BLaER1 treated with 17β-estradiol and CSF1 and Interleukin-3, amounts not matched to agents 10 nM and 100 nM (cell line): ENCODE measurements at regions not wholly inside any gene's neighbourhood (a gene's known extent, or its start where the extent isn't known, plus 50 kb on each side); places are given as distances from the start of the nearest gene placed in this dataset.

Experiments
- H3K27ac ChIP-seq, 11 experiments: shearing (Covaris generic); formaldehyde crosslinking; 2 replicates each; pipeline ENCODE4 v1.8.1; 2022
- H3K27me3 ChIP-seq, 11 experiments: shearing (Covaris generic); formaldehyde crosslinking; 2 replicates each; pipeline ENCODE4 v1.8.1; 2022
- H3K36me3 ChIP-seq, 11 experiments: shearing (Covaris generic); formaldehyde crosslinking; 2 replicates each; pipeline ENCODE4 v1.8.1; 2022
- H3K4me1 ChIP-seq, 10 experiments: shearing (Covaris generic); formaldehyde crosslinking; 2 replicates each; pipeline ENCODE4 v1.8.1; 2022
- H3K4me2 ChIP-seq, 11 experiments: shearing (Covaris generic); formaldehyde crosslinking; 2 replicates each; pipeline ENCODE4 v1.8.1; 2022
- H3K4me3 ChIP-seq, 10 experiments: shearing (Covaris generic); formaldehyde crosslinking; 2 replicates each; pipeline ENCODE4 v1.8.1; 2022
- H3K9ac ChIP-seq, 11 experiments: shearing (Covaris generic); formaldehyde crosslinking; 2 replicates each; pipeline ENCODE4 v1.8.1; 2022
- H3K9me3 ChIP-seq, 11 experiments: shearing (Covaris generic); formaldehyde crosslinking; replicated peaks in 1 of 11; 2 replicates each; pipeline ENCODE4 v1.8.1; 2022
- H4K20me1 ChIP-seq, 11 experiments: shearing (Covaris generic); formaldehyde crosslinking; 2 replicates each; pipeline ENCODE4 v1.8.1; 2022
- Cebpa-rat ChIP-seq, 11 experiments: shearing (Covaris generic); IDR thresholded peaks; 2 replicates each; pipeline ENCODE4 v1.8.1; 2022

GRCh38 chr6:924661-925060, 231.7 kb upstream of the EXOC2 start:
- Histone ChIP-seq H3K4me2 (no peak overlapping the region), H3K27ac (no peak overlapping the region), H3K4me1 (no peaks in the 10 kb centered on the region), H3K9me3 (peaks cover 45 to 56% (median 50%) of the 10 kb centered on the region in 11 experiments), H3K9ac (no peak overlapping the region), H3K27me3 (no peaks in the 10 kb centered on the region), H3K36me3 (peaks cover 0 to 10% (median 0%) of the 10 kb centered on the region in 11 experiments; a peak in 3 of 22 replicates), H3K4me3 (no peak overlapping the region), H4K20me1 (no peaks in the 10 kb centered on the region)
- TF ChIP-seq Cebpa-rat (IDR thresholded peaks at IDR 0.05): no peak

DNA sequence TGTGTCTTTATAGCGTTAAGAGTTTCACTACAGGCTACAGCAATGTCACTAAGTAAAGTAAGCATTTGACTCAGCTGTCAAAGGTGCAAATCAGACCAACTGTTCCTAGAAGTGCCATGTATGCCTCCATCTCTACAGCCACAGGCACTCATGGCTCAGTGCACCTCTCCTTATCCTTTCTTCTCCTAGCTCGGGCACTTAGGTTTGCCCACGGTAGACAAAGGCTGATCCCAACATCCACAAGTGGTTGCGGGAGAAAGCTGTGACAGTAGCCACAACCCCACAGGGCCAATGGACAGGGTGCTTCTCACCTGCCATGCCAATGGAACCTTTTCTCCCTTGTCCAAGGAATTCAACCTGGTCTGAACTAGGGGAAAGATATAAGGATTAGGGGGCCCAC, 228.5 kb upstream of the EXOC2 start:
- peaks cover 71 to 81% (median 78%) of the 10 kb centered on the region in 11 experiments for H3K9me3 ChIP-seq

GRCh38 chr6:920512-920911, 227.6 kb upstream of the EXOC2 start:
- Histone ChIP-seq H3K27me3 (no peaks in the 10 kb centered on the region), H3K4me3 (peak overlapping the region in 1 of 10 experiments; percentile 28; a peak in 1 of 20 replicates), H3K27ac (no peak overlapping the region), H3K4me2 (no peak overlapping the region), H3K36me3 (peaks cover 0 to 13% (median 0%) of the 10 kb centered on the region in 11 experiments; a peak in 3 of 22 replicates), H3K9me3 (peaks cover 71 to 87% (median 79%) of the 10 kb centered on the region in 11 experiments), H3K4me1 (no peaks in the 10 kb centered on the region), H4K20me1 (no peaks in the 10 kb centered on the region), H3K9ac (no peak overlapping the region)
- TF ChIP-seq Cebpa-rat (IDR thresholded peaks at IDR 0.05): no peak

More for the DNA sequence above, 228.5 kb upstream of the EXOC2 start:
- H3K27me3 ChIP-seq: no peaks in the 10 kb centered on the region
- no peak overlapping the region for H3K27ac ChIP-seq
- peaks cover 0 to 13% (median 0%) of the 10 kb centered on the region in 11 experiments; a peak in 3 of 22 replicates for H3K36me3 ChIP-seq
- TF ChIP-seq Cebpa-rat (IDR thresholded peaks at IDR 0.05): no peak
- H4K20me1 ChIP-seq: no peaks in the 10 kb centered on the region
- no peak overlapping the region for H3K9ac ChIP-seq
- no peak overlapping the region for H3K4me2 ChIP-seq
- H3K4me1 ChIP-seq: no peaks in the 10 kb centered on the region
- peak overlapping the region in 1 of 10 experiments; percentile 28; a peak in 2 of 20 replicates for H3K4me3 ChIP-seq

DNA sequence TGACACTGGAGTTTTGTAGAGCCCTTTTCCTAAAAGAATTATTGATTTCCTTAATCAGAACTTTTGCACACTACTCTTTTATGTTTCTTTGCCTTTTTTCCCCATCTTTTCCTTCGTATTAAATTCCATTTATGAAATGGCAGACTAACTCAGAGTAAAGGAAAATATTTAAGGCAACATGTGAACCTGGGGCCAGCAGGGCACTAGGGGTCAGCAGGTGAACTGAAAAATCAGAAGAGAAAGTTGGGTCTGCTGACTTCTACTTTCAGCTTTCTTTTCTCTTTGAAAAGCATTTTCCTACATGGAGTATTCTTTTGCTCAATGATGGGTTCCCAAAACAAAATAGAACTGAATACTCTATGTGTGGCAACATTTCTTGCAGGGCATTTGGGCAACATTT, 226.6 kb upstream of the EXOC2 start:
- no peak overlapping the region for H3K27ac ChIP-seq
- peaks cover 0 to 13% (median 0%) of the 10 kb centered on the region in 11 experiments; a peak in 3 of 22 replicates for H3K36me3 ChIP-seq
- TF ChIP-seq Cebpa-rat (IDR thresholded peaks at IDR 0.05): no peak
- H3K9me3 ChIP-seq: peaks cover 71 to 85% (median 78%) of the 10 kb centered on the region in 11 experiments
- no peaks in the 10 kb centered on the region for H3K27me3 ChIP-seq
- H3K4me2 ChIP-seq: no peak overlapping the region
- H4K20me1 ChIP-seq: no peaks in the 10 kb centered on the region
- H3K4me3 ChIP-seq: no peak overlapping the region
- no peaks in the 10 kb centered on the region for H3K4me1 ChIP-seq
- no peak overlapping the region for H3K9ac ChIP-seq

DNA sequence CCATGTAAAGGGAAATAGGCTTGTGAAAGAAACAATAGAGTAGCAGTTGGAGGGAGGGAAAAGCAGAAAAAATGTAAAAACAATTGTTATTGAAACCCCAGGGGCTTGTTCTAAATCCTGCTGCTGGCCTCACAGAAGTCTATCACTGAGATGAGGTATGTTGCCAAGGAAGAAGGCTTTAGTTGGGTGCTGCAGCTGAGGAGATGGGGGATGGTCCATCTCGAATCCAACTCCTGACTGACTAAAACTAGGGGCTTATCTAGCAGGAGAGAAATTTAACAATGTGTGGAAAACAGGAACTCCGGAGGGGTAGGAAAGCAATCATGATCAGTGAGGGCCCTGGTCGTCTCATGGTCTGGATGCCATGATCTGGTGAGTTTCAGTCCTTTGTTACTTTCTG, 225.0 kb upstream of the EXOC2 start:
- Histone ChIP-seq H3K27ac (no peak overlapping the region), H3K4me2 (no peak overlapping the region), H3K27me3 (no peaks in the 10 kb centered on the region), H3K9me3 (peaks cover 59 to 69% (median 64%) of the 10 kb centered on the region in 11 experiments), H3K36me3 (peaks cover 0 to 13% (median 0%) of the 10 kb centered on the region in 11 experiments; a peak in 3 of 22 replicates), H3K9ac (no peak overlapping the region), H4K20me1 (no peaks in the 10 kb centered on the region), H3K4me3 (no peak overlapping the region), H3K4me1 (peaks cover 0 to 3% (median 0%) of the 10 kb centered on the region in 10 experiments; a peak in 1 of 20 replicates)
- no peak for TF ChIP-seq Cebpa-rat (IDR thresholded peaks at IDR 0.05)

- Histone ChIP-seq H3K9me3 (peaks cover 52 to 63% (median 58%) of the 10 kb centered on the region in 11 experiments), H3K27ac (no peak overlapping the region), H3K4me2 (no peak overlapping the region), H4K20me1 (no peaks in the 10 kb centered on the region), H3K4me3 (no peak overlapping the region), H3K4me1 (peaks cover 0 to 8% (median 5%) of the 10 kb centered on the region in 10 experiments; a peak in 14 of 20 replicates), H3K36me3 (peaks cover 0 to 13% (median 0%) of the 10 kb centered on the region in 11 experiments; a peak in 3 of 22 replicates), H3K9ac (no peak overlapping the region), H3K27me3 (no peaks in the 10 kb centered on the region)
- no peak for TF ChIP-seq Cebpa-rat (IDR thresholded peaks at IDR 0.05)
Measured at GRCh38 chr6:917296-917695, 224.4 kb upstream of the EXOC2 start.

- Histone ChIP-seq H3K4me1 (peaks cover 0 to 20% (median 16%) of the 10 kb centered on the region in 10 experiments; a peak in 15 of 20 replicates), H4K20me1 (no peaks in the 10 kb centered on the region), H3K4me2 (no peak overlapping the region), H3K4me3 (no peak overlapping the region), H3K36me3 (peaks cover 0 to 13% (median 0%) of the 10 kb centered on the region in 11 experiments; a peak in 3 of 22 replicates), H3K27me3 (no peaks in the 10 kb centered on the region), H3K9me3 (peaks cover 40 to 51% (median 46%) of the 10 kb centered on the region in 11 experiments), H3K27ac (no peak overlapping the region), H3K9ac (no peak overlapping the region)
- TF ChIP-seq Cebpa-rat (IDR thresholded peaks at IDR 0.05): no peak
Measured at GRCh38 chr6:916131-916530, 223.2 kb upstream of the EXOC2 start.

- Histone ChIP-seq H3K36me3 (peaks cover 0 to 4% (median 0%) of the 10 kb centered on the region in 11 experiments; a peak in 1 of 22 replicates), H3K4me3 (no peak overlapping the region), H3K27ac (no peak overlapping the region), H3K4me1 (peaks cover 0 to 21% (median 17%) of the 10 kb centered on the region in 10 experiments; a peak in 15 of 20 replicates), H4K20me1 (no peaks in the 10 kb centered on the region), H3K27me3 (no peaks in the 10 kb centered on the region), H3K9me3 (peaks cover 11 to 21% (median 16%) of the 10 kb centered on the region in 11 experiments), H3K4me2 (peak overlapping the region in 8 of 11 experiments; percentile 47 to 82 (median 72); a peak in 12 of 22 replicates), H3K9ac (no peak overlapping the region)
- TF ChIP-seq Cebpa-rat (IDR thresholded peaks at IDR 0.05): no peak
Measured at GRCh38 chr6:912871-913835, 220.2 kb upstream of the EXOC2 start.

DNA sequence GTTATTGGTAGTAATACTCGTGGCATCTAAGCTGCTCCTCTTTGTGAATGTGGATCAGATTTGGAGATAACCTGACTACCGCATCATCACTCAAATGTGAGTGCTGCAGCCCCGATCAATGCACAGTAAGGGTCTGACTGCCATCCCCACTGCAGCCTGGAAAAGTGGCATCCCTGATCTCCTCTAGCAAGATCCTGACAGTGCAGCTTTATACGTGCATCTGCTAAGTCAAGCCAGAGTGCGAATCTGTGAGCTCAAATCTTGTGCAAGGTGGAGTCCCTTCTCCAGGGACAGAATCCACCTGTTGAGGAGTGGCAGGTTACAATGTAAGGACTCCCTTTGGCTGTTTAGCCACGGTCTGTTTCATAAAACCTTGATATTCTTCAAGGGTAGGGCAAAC, 215.0 kb upstream of the EXOC2 start:
- Histone ChIP-seq H3K4me2 (no peak overlapping the region), H3K9me3 (no peaks in the 10 kb centered on the region), H4K20me1 (no peaks in the 10 kb centered on the region), H3K27ac (no peak overlapping the region), H3K36me3 (no peaks in the 10 kb centered on the region), H3K4me3 (no peak overlapping the region), H3K9ac (no peak overlapping the region), H3K4me1 (peaks cover 0 to 21% (median 17%) of the 10 kb centered on the region in 10 experiments; a peak in 15 of 20 replicates), H3K27me3 (no peaks in the 10 kb centered on the region)
- TF ChIP-seq Cebpa-rat (IDR thresholded peaks at IDR 0.05): no peak
